GM18505 (cell line): ENCODE measurements at regions not wholly inside any gene's neighbourhood (a gene's known extent, or its start where the extent isn't known, plus 50 kb on each side); places are given as distances from the start of the nearest gene placed in this dataset.
"Not testable (repeated sequence)": the region's sequence is repeated elsewhere in the genome, so short reads cannot be mapped to it uniquely, and the experiment has no call there.

Experiments
- ATAC-seq: cut with Tn5 transposase; IDR thresholded peaks from one replicate; pipeline ENCODE4 v1.9.1; 2021; ENCODE audit not compliant: unreplicated experiment
- POLR2A ChIP-seq: IDR thresholded peaks from 4 replicates; pipeline ENCODE4 v1.6.1; 2011; ENCODE audit warnings: borderline replicate concordance; ENCODE audit not compliant: insufficient read depth, insufficient read length; ENCODE audit errors: extremely low read depth

GRCh38 chr4:97134456-97134855 is 1008.8 kb downstream of the STPG2 start:
- no peak for ATAC-seq
- TF ChIP-seq POLR2A = no peak

- ATAC-seq = no peak
- TF ChIP-seq POLR2A = no peak
These were observed 1003.5 kb downstream of the STPG2 start for GRCh38 chr4:97139791-97140190.

GRCh38 chr4:97140545-97140944 is 1002.7 kb downstream of the STPG2 start:
- no peak for ATAC-seq

GRCh38 chr4:97141332-97141731 is 1001.9 kb downstream of the STPG2 start:
- not testable (repeated sequence) for ATAC-seq

More at GRCh38 chr4:97140545-97140944, 1002.7 kb downstream of the STPG2 start:
- TF ChIP-seq POLR2A = no peak

GRCh38 chr4:97142410-97142809 is 1000.9 kb downstream of the STPG2 start:
- no peak for ATAC-seq
- TF ChIP-seq POLR2A = no peak

GRCh38 chr4:97142893-97143292 is 1000.4 kb downstream of the STPG2 start:
- TF ChIP-seq POLR2A = no peak
- no peak for ATAC-seq

- TF ChIP-seq POLR2A = no peak
- ATAC-seq = no peak
These were observed 999.1 kb downstream of the STPG2 start for GRCh38 chr4:97144199-97144598.

GRCh38 chr4:97150966-97151365 is 992.3 kb downstream of the STPG2 start:
- no peak for TF ChIP-seq POLR2A
- ATAC-seq = no peak

- TF ChIP-seq POLR2A = no peak
- ATAC-seq = no peak
These were observed 991.1 kb downstream of the STPG2 start for GRCh38 chr4:97152149-97152548.

GRCh38 chr4:97153042-97153441 is 990.2 kb downstream of the STPG2 start:
- no peak for ATAC-seq

GRCh38 chr4:97159625-97160024 is 983.7 kb downstream of the STPG2 start:
- no peak for TF ChIP-seq POLR2A
- ATAC-seq = no peak

More at GRCh38 chr4:97153042-97153441, 990.2 kb downstream of the STPG2 start:
- TF ChIP-seq POLR2A = no peak

GRCh38 chr4:97185233-97185632 is 958.0 kb downstream of the STPG2 start:
- no peak for TF ChIP-seq POLR2A
- no peak for ATAC-seq

- no peak for ATAC-seq
- no peak for TF ChIP-seq POLR2A
These were observed 946.2 kb downstream of the STPG2 start for GRCh38 chr4:97197106-97197505.

GRCh38 chr4:97208749-97209148 is 934.5 kb downstream of the STPG2 start:
- no peak for ATAC-seq
- no peak for TF ChIP-seq POLR2A

GRCh38 chr4:97215409-97215941 is 927.8 kb downstream of the STPG2 start:
- ATAC-seq = no peak
- TF ChIP-seq POLR2A = no peak
